HepG2 (cell line): ENCODE measurements at regions not wholly inside any gene's neighbourhood (a gene's known extent, or its start where the extent isn't known, plus 50 kb on each side); places are given as distances from the start of the nearest gene placed in this dataset.

Experiments
- HMG20A ChIP-seq: IDR thresholded peaks from 2 replicates; pipeline ENCODE4 v1.6.1; 2016; ENCODE audit warnings: borderline replicate concordance
- TRIM24 ChIP-seq: sonication (generic); formaldehyde crosslinking; IDR thresholded peaks from 2 replicates; pipeline ENCODE4 v1.8.0; 2022; ENCODE audit warnings: mild to moderate bottlenecking, missing genetic modification reagents

GRCh38 chr15:67917037-67917436 lies 77.2 kb upstream of the RNU6-1 start:
- no peak for TF ChIP-seq HMG20A (CRISPR knock-in tag)
- TF ChIP-seq TRIM24 (CRISPR knock-in tag), result no peak
